ENCODE measurements at regions not wholly inside any gene's neighbourhood (a gene's known extent, or its start where the extent isn't known, plus 50 kb on each side); places are given as distances from the start of the nearest gene placed in this dataset.
A peak's percentile ranks its signal among the peaks of the same experiment; 100 is the strongest.

- H3K4me3 ChIP-seq (ENCODE audit: low read length) = no peak overlapping the region
- H3K4me1 ChIP-seq (ENCODE audit: insufficient read depth, low read length) = peaks cover 18% of the 10 kb centered on the region
- no peaks in the 10 kb centered on the region for H3K9me3 ChIP-seq (ENCODE audit: low read depth, low read length)
- peaks cover 5% of the 10 kb centered on the region for H3K27me3 ChIP-seq (ENCODE audit: insufficient read depth, low read length)
Observed at GRCh38 chr6:169963581-169964297, 212.3 kb downstream of the ERMARD start.

DNA sequence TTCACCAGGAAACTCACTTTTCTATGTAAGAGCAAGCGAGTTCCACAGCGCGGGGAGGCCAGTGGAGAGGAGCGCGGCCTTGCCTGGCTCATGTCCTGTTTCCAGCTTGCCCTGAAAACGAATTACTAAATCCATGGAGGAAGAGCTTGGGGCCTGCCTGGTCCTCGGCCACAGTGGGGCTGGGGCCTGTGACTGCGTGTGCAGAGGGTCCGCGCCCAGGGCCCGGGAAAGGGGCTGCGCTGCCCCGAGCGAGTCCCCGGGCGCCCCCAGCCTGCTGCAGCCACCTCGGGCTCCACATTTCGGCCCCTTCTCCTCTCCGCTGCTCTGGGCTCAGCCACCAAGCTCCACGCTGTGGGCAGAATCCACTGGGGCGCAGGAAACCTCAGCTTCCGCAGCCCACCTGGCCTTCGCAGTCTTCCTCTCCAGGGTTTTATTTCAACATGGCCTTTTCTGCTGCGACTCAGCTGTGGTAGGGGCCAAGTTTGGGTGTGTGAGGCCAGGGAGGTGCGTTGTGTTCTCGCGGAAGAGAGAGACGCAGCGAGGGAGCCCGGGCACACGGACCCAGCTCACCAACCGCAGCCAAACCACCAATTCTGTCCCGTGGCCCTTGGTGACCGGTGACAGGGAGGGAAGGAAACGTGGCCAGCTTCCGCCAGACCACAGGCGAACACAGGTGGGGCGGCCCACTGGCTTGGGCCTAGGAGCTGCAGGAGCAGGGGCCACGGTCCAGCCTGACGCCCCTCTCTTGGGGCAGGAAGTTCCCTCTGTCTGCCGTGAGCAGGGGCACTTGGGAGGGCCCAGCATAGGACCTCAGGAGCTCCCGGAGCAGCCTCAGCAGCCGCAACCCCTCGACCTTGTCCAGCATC is 211.4 kb downstream of the ERMARD start:
- Histone ChIP-seq H3K27me3 (ENCODE audit: insufficient read depth, low read length) (peaks cover 5% of the 10 kb centered on the region), H3K9me3 (ENCODE audit: low read depth, low read length) (no peaks in the 10 kb centered on the region), H3K4me1 (ENCODE audit: insufficient read depth, low read length) (peaks cover 21% of the 10 kb centered on the region), H3K4me3 (ENCODE audit: low read length) (no peak overlapping the region)

DNA sequence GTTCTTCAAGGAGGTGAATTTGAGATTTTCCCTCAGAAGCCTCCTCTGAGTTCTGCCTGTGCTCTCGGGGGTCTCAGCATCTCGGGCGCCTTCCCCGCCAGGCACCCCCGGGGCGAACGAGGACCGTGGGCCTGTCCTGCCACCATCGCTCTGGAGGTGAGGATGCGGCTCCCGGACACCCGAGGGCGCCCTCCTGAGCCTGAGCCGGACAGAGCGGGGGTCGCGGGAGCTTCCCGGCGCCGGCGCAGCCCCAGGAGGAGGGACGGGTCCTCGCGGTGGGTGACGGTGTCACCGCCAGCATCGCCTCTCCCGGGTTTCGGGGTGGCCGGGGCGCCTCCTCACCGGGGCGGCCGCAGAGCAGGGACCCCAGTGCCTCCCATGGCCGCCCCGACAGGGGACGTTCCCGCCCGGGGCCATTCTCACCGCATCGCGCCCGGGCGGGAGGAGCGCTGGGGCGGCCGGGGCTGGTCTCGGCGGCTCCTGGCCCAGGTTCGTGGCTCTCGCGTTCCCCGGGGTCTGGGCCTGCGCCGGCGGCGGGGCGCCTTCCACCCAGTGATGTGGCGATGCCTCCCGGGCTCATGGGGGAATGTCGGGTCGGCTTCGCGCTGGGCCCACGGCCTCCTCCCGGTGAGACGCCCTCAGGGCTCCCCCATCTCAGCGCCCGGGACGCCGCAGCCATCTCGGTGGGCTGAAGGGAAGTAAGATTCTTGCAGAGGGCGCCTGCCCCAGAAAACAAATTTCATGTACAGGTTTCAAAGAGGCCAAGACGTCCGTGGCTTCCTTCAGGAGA is 210.5 kb downstream of the ERMARD start:
- Histone ChIP-seq H3K4me3 (ENCODE audit: low read length) (peak overlapping the region; percentile 25), H3K4me1 (ENCODE audit: insufficient read depth, low read length) (peaks cover 21% of the 10 kb centered on the region), H3K27me3 (ENCODE audit: insufficient read depth, low read length) (peaks cover 5% of the 10 kb centered on the region), H3K9me3 (ENCODE audit: low read depth, low read length) (no peaks in the 10 kb centered on the region)

- no peaks in the 10 kb centered on the region for H3K9me3 ChIP-seq (ENCODE audit: low read depth, low read length)
- peaks cover 24% of the 10 kb centered on the region for H3K4me1 ChIP-seq (ENCODE audit: insufficient read depth, low read length)
- H3K4me3 ChIP-seq (ENCODE audit: low read length) = no peak overlapping the region
- peaks cover 5% of the 10 kb centered on the region for H3K27me3 ChIP-seq (ENCODE audit: insufficient read depth, low read length)
Observed at GRCh38 chr6:169960886-169961611, 209.6 kb downstream of the ERMARD start.

GRCh38 chr6:169960521-169960885 is 209.1 kb downstream of the ERMARD start:
- no peak overlapping the region for H3K4me3 ChIP-seq (ENCODE audit: low read length)
- no peaks in the 10 kb centered on the region for H3K9me3 ChIP-seq (ENCODE audit: low read depth, low read length)
- peaks cover 27% of the 10 kb centered on the region for H3K4me1 ChIP-seq (ENCODE audit: insufficient read depth, low read length)
- peaks cover 5% of the 10 kb centered on the region for H3K27me3 ChIP-seq (ENCODE audit: insufficient read depth, low read length)

GRCh38 chr6:169960003-169960344 is 208.6 kb downstream of the ERMARD start:
- peaks cover 5% of the 10 kb centered on the region for H3K27me3 ChIP-seq (ENCODE audit: insufficient read depth, low read length)
- H3K4me1 ChIP-seq (ENCODE audit: insufficient read depth, low read length) = peaks cover 27% of the 10 kb centered on the region
- no peaks in the 10 kb centered on the region for H3K9me3 ChIP-seq (ENCODE audit: low read depth, low read length)
- H3K4me3 ChIP-seq (ENCODE audit: low read length) = no peak overlapping the region

GRCh38 chr6:169959136-169960002 is 207.9 kb downstream of the ERMARD start:
- no peaks in the 10 kb centered on the region for H3K9me3 ChIP-seq (ENCODE audit: low read depth, low read length)
- H3K4me3 ChIP-seq (ENCODE audit: low read length) = no peak overlapping the region
- peaks cover 5% of the 10 kb centered on the region for H3K27me3 ChIP-seq (ENCODE audit: insufficient read depth, low read length)
- peaks cover 27% of the 10 kb centered on the region for H3K4me1 ChIP-seq (ENCODE audit: insufficient read depth, low read length)

DNA sequence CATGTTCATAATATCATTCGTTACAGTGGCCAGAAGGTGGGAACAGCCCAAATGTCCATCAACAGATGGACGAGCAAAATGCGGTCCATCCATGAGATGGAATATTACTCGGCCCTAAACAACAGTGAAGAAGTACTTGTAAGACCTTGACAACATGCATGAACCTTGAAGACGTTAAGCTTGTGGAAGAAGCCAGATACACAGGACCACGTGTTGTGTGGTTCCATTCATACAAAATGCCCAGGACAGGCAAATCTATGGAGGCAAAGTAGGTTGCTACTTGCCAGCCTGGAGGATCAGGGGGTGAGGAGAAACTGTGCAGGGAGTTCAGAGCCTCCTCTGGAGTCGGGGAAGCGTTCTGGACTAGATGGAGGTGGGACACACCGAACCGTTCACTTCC is 207.1 kb downstream of the ERMARD start:
- H3K4me3 ChIP-seq (ENCODE audit: low read length) = no peak overlapping the region
- peaks cover 5% of the 10 kb centered on the region for H3K27me3 ChIP-seq (ENCODE audit: insufficient read depth, low read length)
- H3K9me3 ChIP-seq (ENCODE audit: low read depth, low read length) = no peaks in the 10 kb centered on the region
- H3K4me1 ChIP-seq (ENCODE audit: insufficient read depth, low read length) = peaks cover 27% of the 10 kb centered on the region

GRCh38 chr6:169957351-169957963 is 206.0 kb downstream of the ERMARD start:
- H3K4me1 ChIP-seq (ENCODE audit: insufficient read depth, low read length) = peaks cover 27% of the 10 kb centered on the region
- H3K4me3 ChIP-seq (ENCODE audit: low read length) = no peak overlapping the region
- H3K9me3 ChIP-seq (ENCODE audit: low read depth, low read length) = no peaks in the 10 kb centered on the region
- H3K27me3 ChIP-seq (ENCODE audit: insufficient read depth, low read length) = peaks cover 5% of the 10 kb centered on the region

GRCh38 chr6:169956580-169956979 is 205.2 kb downstream of the ERMARD start:
- Histone ChIP-seq H3K4me3 (ENCODE audit: low read length) (no peak overlapping the region), H3K9me3 (ENCODE audit: low read depth, low read length) (no peaks in the 10 kb centered on the region), H3K27me3 (ENCODE audit: insufficient read depth, low read length) (peaks cover 4% of the 10 kb centered on the region), H3K4me1 (ENCODE audit: insufficient read depth, low read length) (peaks cover 23% of the 10 kb centered on the region)

DNA sequence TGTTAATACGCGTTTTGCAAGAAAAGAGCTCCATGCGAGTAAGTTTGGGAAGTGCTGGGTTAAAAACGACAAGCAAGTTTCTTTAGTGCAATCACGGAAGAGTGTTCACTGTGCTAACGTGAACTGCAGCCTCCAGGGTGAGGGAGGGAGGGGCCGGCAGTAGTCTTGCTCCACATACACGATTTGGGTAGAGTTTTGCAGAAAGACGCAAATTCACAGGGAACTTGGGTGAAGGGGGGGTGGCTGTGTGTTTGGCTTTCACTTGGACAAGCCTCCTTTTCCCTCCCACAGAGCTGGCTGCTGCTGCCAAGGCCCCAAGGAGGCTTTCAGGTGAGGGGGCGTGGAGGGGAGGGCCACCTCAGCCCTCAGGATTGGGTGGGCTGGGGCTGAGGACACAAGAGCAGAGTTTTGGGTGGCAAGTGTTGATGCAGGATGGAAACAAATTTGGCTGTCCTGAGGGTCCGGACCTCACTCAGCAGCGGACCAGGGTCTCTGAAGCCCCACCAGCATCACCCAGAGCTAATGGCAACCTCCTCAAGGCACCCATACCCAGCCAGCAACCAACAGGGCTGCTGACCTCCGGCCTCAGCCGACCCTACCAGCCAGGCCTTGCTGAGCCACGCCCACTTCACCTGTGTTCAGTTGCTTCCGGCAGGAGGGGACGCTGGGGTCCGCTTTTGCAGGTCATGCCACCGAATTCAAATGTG is 204.5 kb downstream of the ERMARD start:
- Histone ChIP-seq H3K4me1 (ENCODE audit: insufficient read depth, low read length) (peaks cover 19% of the 10 kb centered on the region), H3K27me3 (ENCODE audit: insufficient read depth, low read length) (no peaks in the 10 kb centered on the region), H3K9me3 (ENCODE audit: low read depth, low read length) (no peaks in the 10 kb centered on the region), H3K4me3 (ENCODE audit: low read length) (no peak overlapping the region)

- Histone ChIP-seq H3K4me1 (ENCODE audit: insufficient read depth, low read length) (peaks cover 19% of the 10 kb centered on the region), H3K27me3 (ENCODE audit: insufficient read depth, low read length) (no peaks in the 10 kb centered on the region), H3K4me3 (ENCODE audit: low read length) (no peak overlapping the region), H3K9me3 (ENCODE audit: low read depth, low read length) (no peaks in the 10 kb centered on the region)
Observed at GRCh38 chr6:169954977-169955376, 203.6 kb downstream of the ERMARD start.

DNA sequence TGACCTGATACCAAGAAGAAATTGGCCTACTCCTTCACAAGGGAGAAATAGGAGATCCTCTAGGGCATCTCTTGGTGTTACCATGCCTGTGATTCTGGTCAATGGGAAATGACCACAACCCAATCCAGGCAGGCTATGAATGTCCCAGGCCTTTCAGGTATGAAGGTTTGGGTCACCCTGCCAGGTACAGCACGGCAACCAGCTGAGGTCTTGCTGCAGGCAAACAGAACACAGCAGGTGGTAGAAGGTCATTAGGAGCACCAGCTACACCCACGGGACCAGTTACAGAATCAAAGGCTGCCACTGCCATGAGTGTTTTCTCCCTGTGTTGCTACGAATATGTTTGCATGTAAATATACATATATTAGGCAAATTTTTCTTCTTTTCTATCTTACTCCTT is 202.3 kb downstream of the ERMARD start:
- H3K4me3 ChIP-seq (ENCODE audit: low read length) = no peak overlapping the region
- H3K27me3 ChIP-seq (ENCODE audit: insufficient read depth, low read length) = no peaks in the 10 kb centered on the region
- peaks cover 8% of the 10 kb centered on the region for H3K4me1 ChIP-seq (ENCODE audit: insufficient read depth, low read length)
- no peaks in the 10 kb centered on the region for H3K9me3 ChIP-seq (ENCODE audit: low read depth, low read length)

Data from mononuclear cell (primary cell).